ENCODE measurements at regions not wholly inside any gene's neighbourhood (a gene's known extent, or its start where the extent isn't known, plus 50 kb on each side); places are given as distances from the start of the nearest gene placed in this dataset.

GRCh38 chr3:86744051-86744450, 246.9 kb downstream of the VGLL3 start:
- no peak for TF ChIP-seq CTCF (conservative IDR thresholded peaks at IDR 0.05)
- no peak for TF ChIP-seq ZFX (IDR thresholded peaks at IDR 0.05)
- no peak overlapping the region for H3K27ac ChIP-seq

- TF ChIP-seq CTCF (conservative IDR thresholded peaks at IDR 0.05) (no peak), ZFX (IDR thresholded peaks at IDR 0.05) (no peak)
- no peak overlapping the region for H3K27ac ChIP-seq
Observed at GRCh38 chr3:86743233-86743632, 247.7 kb downstream of the VGLL3 start.

GRCh38 chr3:86740751-86741150, 250.2 kb downstream of the VGLL3 start:
- no peak overlapping the region for H3K27ac ChIP-seq
- no peak for TF ChIP-seq CTCF (conservative IDR thresholded peaks at IDR 0.05)
- TF ChIP-seq ZFX (IDR thresholded peaks at IDR 0.05) = no peak

GRCh38 chr3:86739244-86739643, 251.7 kb downstream of the VGLL3 start:
- no peak for TF ChIP-seq CTCF (conservative IDR thresholded peaks at IDR 0.05)
- H3K27ac ChIP-seq = no peak overlapping the region

- TF ChIP-seq CTCF (conservative IDR thresholded peaks at IDR 0.05) (no peak), ZFX (IDR thresholded peaks at IDR 0.05) (no peak)
- no peak overlapping the region for H3K27ac ChIP-seq
Observed at GRCh38 chr3:86738684-86739083, 252.3 kb downstream of the VGLL3 start.

- TF ChIP-seq CTCF (conservative IDR thresholded peaks at IDR 0.05) = no peak
- TF ChIP-seq ZFX (IDR thresholded peaks at IDR 0.05) = no peak
- no peak overlapping the region for H3K27ac ChIP-seq
Observed at GRCh38 chr3:86737517-86737916, 253.4 kb downstream of the VGLL3 start.

GRCh38 chr3:86733257-86733656, 257.7 kb downstream of the VGLL3 start:
- TF ChIP-seq CTCF (conservative IDR thresholded peaks at IDR 0.05) (no peak), ZFX (IDR thresholded peaks at IDR 0.05) (no peak)
- no peak overlapping the region for H3K27ac ChIP-seq
